Endodermal cell (in vitro differentiated cells): ENCODE measurements at regions not wholly inside any gene's neighbourhood (a gene's known extent, or its start where the extent isn't known, plus 50 kb on each side); places are given as distances from the start of the nearest gene placed in this dataset.
"Not testable (repeated sequence)": the region's sequence is repeated elsewhere in the genome, so short reads cannot be mapped to it uniquely, and the experiment has no call there.

ENCODE experiments used
- DNase-seq: peaks from one replicate; pipeline ENCODE4 v3.0.0-alpha.2; 2017
- H3K27ac ChIP-seq: 2 replicates; pipeline ENCODE4 v1.5.1; 2013; ENCODE audit warnings: mild to moderate bottlenecking, low read depth, low read length, moderate library complexity
- H3K27me3 ChIP-seq: 2 replicates; pipeline ENCODE4 v1.6.1; 2013; ENCODE audit warnings: mild to moderate bottlenecking, low read length, moderate library complexity; ENCODE audit not compliant: insufficient read depth, control insufficient read depth, poor library complexity, severe bottlenecking
- H3K36me3 ChIP-seq: 2 replicates; pipeline ENCODE4 v1.7.0; 2013; ENCODE audit warnings: mild to moderate bottlenecking, low read length, moderate library complexity; ENCODE audit not compliant: control insufficient read depth, insufficient read depth
- H3K4me1 ChIP-seq: one replicate; pipeline ENCODE4 v1.7.0; 2013; ENCODE audit warnings: low read length; ENCODE audit not compliant: control insufficient read depth, insufficient read depth
- H3K4me3 ChIP-seq: 2 replicates; pipeline ENCODE4 v1.5.1; 2013; ENCODE audit warnings: mild to moderate bottlenecking, low read length, moderate library complexity
- H3K9ac ChIP-seq: 2 replicates; pipeline ENCODE4 v1.6.1; 2013; ENCODE audit warnings: mild to moderate bottlenecking, low read length, moderate library complexity; ENCODE audit not compliant: poor library complexity, severe bottlenecking; ENCODE audit errors: extremely low read depth
- H3K9me3 ChIP-seq: 2 replicates; pipeline ENCODE4 v1.6.1; 2013; ENCODE audit warnings: mild to moderate bottlenecking, low read length, moderate library complexity; ENCODE audit not compliant: control insufficient read depth
- H3K27ac Mint-ChIP-seq: 2 replicates; pipeline ENCODE4 v1.8.0; 2020; ENCODE audit warnings: mixed read lengths
- H3K27me3 Mint-ChIP-seq: 2 replicates; pipeline ENCODE4 v1.8.0; 2021; ENCODE audit warnings: mild to moderate bottlenecking, mixed read lengths; ENCODE audit not compliant: insufficient read depth
- H3K36me3 Mint-ChIP-seq: 2 replicates; pipeline ENCODE4 v1.8.0; 2020; ENCODE audit warnings: low read depth, mixed read lengths
- H3K4me1 Mint-ChIP-seq: 2 replicates; pipeline ENCODE4 v1.8.0; 2020; ENCODE audit warnings: mixed read lengths
- H3K4me3 Mint-ChIP-seq: 2 replicates; pipeline ENCODE4 v1.8.0; 2020; ENCODE audit warnings: mild to moderate bottlenecking, moderate library complexity, mixed read lengths
- H3K9me3 Mint-ChIP-seq: 2 replicates; pipeline ENCODE4 v1.8.0; 2020; ENCODE audit warnings: mild to moderate bottlenecking, mixed read lengths
- CTCF ChIP-seq: fragments of 200-600 bp; sonication (generic); conservative IDR thresholded peaks from 2 replicates; pipeline ENCODE4 v1.5.0; 2021; ENCODE audit warnings: antibody characterized with exemption, mild to moderate bottlenecking
- WGBS, 2 experiments: methylation state at CpG; one replicate each; pipeline versions ENCODE4 v1.1.5 to v1.1.7; 2013; ENCODE audit warnings: missing lambda C conversion rate in 2 of 2, mixed read lengths in 1 of 2; ENCODE audit not compliant: insufficient coverage in 1 of 2, insufficient read length in 1 of 2; 5-methylcytosine and 5-hydroxymethylcytosine counted together

GRCh38 chr1:78304761-78305160 lies 186.0 kb upstream of the PTGFR start:
- 94% methylated on average over 1 of the region's 1 CpG; no CpG with 5 or more reads in 1 of the 2 experiments for WGBS, 2 experiments
- Mint-ChIP-seq H3K4me1 (no peaks in the 10 kb centered on the region), H3K27ac (no peak overlapping the region), H3K4me3 (no peak overlapping the region), H3K36me3 (no peaks in the 10 kb centered on the region), H3K27me3 (peaks cover 38% of the 10 kb centered on the region), H3K9me3 (peaks cover 9% of the 10 kb centered on the region)
- peaks cover 12% of the 10 kb centered on the region for H3K27me3 ChIP-seq
- H3K9me3 ChIP-seq: peaks cover 8% of the 10 kb centered on the region
- no peak overlapping the region for H3K9ac ChIP-seq
- no peaks in the 10 kb centered on the region for H3K4me1 ChIP-seq
- no peak overlapping the region for H3K27ac ChIP-seq
- H3K4me3 ChIP-seq: no peak overlapping the region
- TF ChIP-seq CTCF: no peak
- DNase-seq: no peak
- H3K36me3 ChIP-seq: no peaks in the 10 kb centered on the region

GRCh38 chr1:78310261-78310660 lies 180.5 kb upstream of the PTGFR start:
- Mint-ChIP-seq H3K9me3 (peaks cover 18% of the 10 kb centered on the region), H3K27me3 (peaks cover 49% of the 10 kb centered on the region)
- not testable (repeated sequence) for H3K27me3 ChIP-seq, H3K27ac Mint-ChIP-seq, H3K4me3 Mint-ChIP-seq, H3K36me3 Mint-ChIP-seq, H3K9me3 ChIP-seq, H3K4me1 Mint-ChIP-seq, H3K36me3 ChIP-seq, H3K4me3 ChIP-seq, DNase-seq, H3K9ac ChIP-seq, H3K4me1 ChIP-seq, H3K27ac ChIP-seq
- 60 to 89% methylated on average over 1 to 11 of the region's 11 CpGs for WGBS, 2 experiments

- Mint-ChIP-seq H3K27ac (no peak overlapping the region), H3K9me3 (peaks cover 5% of the 10 kb centered on the region), H3K4me1 (no peaks in the 10 kb centered on the region), H3K36me3 (no peaks in the 10 kb centered on the region), H3K4me3 (no peak overlapping the region), H3K27me3 (peaks cover 41% of the 10 kb centered on the region)
- TF ChIP-seq CTCF: no peak
- WGBS, 2 experiments: 75% methylated on average over 2 of the region's 2 CpGs; no CpG with 5 or more reads in 1 of the 2 experiments
- H3K36me3 ChIP-seq: no peaks in the 10 kb centered on the region
- no peaks in the 10 kb centered on the region for H3K9me3 ChIP-seq
- no peaks in the 10 kb centered on the region for H3K4me1 ChIP-seq
- DNase-seq: no peak
- no peak overlapping the region for H3K9ac ChIP-seq
- no peak overlapping the region for H3K27ac ChIP-seq
- peaks cover 40% of the 10 kb centered on the region for H3K27me3 ChIP-seq
- no peak overlapping the region for H3K4me3 ChIP-seq
Measured at GRCh38 chr1:78318011-78318410, 172.8 kb upstream of the PTGFR start.

GRCh38 chr1:78319603-78320002 lies 171.2 kb upstream of the PTGFR start:
- Mint-ChIP-seq H3K4me1 (no peaks in the 10 kb centered on the region), H3K27me3 (peaks cover 42% of the 10 kb centered on the region), H3K9me3 (peaks cover 5% of the 10 kb centered on the region), H3K27ac (no peak overlapping the region), H3K36me3 (no peaks in the 10 kb centered on the region), H3K4me3 (no peak overlapping the region)
- Histone ChIP-seq H3K27me3 (peaks cover 53% of the 10 kb centered on the region), H3K9ac (no peak overlapping the region), H3K9me3 (no peaks in the 10 kb centered on the region), H3K36me3 (no peaks in the 10 kb centered on the region), H3K4me1 (no peaks in the 10 kb centered on the region), H3K4me3 (no peak overlapping the region), H3K27ac (no peak overlapping the region)
- 67 to 82% methylated on average over 2 of the region's 2 CpGs for WGBS, 2 experiments
- no peak for TF ChIP-seq CTCF
- DNase-seq: no peak
